GDM1 (cell line): ENCODE measurements at regions not wholly inside any gene's neighbourhood (a gene's known extent, or its start where the extent isn't known, plus 50 kb on each side); places are given as distances from the start of the nearest gene placed in this dataset.

Source experiments
- DNase-seq: peaks from one replicate; lab custom pipeline; 2025; lab: John Stamatoyannopoulos, UW

DNA sequence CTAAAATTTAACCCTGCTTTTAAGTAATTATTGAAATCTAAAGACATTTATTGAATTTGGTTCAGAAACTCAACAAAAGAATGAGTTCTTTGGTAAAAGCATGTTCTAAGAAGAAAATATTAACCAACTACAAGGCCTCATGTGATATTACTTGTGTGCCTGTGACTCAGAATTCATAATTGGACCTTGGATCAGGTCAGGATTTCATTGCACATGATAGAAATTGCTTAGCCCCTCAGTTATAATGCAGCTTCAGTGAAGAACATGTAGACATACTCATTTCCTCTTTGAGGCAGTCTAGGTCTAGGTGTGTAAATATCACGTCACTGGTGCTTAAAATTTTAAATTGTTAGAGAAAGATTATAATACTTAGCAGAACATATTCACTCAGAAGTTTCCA is 410.0 kb upstream of the SOX9 start:
- no peak for DNase-seq

DNA sequence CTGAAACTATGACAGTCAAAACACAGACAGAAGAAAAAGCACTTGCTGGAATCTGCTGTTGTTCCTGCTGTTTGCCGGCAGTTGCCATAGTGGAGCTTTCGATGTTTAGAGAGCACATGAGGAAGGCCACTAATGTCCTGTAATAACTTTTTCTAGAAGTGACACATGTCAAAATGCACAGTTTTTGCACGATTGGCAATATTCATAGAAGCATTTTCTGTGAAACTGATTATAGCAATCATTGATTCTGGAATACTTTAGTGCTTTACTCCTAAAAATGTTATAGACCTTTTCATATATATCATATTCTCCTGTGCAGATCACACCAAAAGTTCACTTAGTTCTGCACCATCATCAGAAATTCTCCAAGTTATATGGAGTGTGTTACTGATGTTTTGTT is 407.0 kb upstream of the SOX9 start:
- DNase-seq = no peak

DNA sequence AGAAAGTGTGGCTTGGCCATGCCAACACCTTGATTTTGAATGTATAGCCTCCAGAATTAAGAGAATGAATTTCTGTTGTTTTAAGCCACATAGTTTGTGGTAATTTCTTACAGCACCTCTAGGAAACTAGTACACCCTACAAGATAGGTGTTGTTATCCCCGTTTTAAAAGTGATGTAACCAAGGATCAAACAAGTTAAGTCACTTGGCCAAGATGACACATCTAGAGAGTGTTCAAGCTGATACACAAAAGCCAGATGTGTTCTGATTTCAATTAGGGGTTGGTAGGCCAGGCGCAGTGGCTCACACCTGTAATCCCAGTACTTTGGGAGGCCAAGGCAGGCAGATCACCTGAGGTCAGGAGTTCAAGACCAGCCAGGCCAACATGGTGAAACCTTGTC is 396.5 kb upstream of the SOX9 start:
- no peak for DNase-seq

DNA sequence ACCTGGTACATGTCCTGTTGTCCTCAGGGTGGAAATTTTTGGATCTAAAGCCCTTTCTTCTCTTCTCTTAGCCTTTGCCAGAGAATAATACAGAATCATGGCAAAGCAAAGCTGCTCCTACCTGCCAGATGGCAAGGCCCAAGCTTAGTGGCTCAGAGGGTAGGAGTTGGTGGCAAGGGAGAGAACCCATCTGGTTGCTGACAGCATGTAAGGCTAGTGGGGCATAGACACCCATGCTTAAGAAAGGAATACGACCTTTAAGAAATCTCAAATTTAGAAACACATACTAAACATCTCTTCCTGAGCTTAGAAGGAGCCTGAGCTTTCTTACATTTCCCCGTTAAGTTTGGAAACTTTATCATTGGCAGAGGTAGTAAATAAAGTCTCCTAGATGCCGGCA is 395.0 kb upstream of the SOX9 start:
- DNase-seq = no peak

DNA sequence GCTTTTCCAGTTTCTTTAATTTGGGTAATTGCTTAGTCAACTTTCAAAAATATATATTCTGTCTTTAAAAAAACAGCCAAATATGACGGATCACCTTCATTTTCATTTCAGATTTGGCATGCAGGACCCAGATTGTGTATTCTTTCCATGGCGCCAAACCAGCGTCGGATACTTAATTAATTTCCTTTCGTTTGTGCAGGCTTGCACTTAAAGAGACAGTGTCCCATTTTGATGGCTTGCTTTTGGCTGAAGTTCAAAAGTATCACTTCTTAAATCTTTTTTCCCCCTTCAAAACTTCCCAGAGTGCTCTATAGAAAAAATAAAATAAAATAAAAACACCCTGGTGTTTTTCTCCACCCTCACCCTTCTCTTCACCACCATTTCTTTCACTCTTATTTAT is 394.5 kb upstream of the SOX9 start:
- DNase-seq = no peak

DNA sequence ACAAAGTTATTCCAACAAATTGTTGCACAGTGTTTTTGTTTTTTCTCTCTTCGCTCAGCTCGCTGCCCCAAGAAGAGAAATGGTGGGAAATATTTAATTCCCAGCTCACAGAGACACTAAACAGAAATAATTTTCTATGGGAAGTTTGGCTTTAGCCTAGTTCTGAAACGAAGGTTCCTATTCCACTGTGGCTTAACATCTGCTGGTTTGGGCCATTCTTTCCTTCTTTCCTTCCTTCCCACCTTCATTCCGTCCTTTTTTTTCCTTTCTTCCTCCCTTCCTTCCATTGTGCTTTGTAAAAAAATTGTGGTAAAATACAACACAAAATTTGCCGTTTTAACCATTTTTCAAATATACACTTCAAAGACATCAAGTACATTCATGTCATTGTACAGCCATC is 393.5 kb upstream of the SOX9 start:
- DNase-seq = no peak

DNA sequence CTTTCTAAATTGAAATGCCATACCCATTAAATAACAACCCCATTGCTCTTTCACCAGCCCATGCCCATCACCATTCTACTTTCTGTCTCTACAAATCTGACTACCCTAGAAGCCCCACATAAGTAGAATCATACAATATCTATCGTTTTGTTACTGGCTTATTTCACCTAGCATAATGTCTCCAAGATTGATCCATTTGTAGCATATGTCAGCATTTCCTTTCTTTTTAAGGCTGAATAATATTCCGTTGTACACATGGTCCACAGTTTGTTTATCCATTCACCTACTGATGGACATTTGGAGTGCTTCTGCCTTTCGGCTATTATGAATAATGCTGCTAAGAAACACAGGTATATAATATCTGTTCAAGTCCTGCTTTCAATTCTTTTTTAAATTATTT is 393.1 kb upstream of the SOX9 start:
- no peak for DNase-seq

DNA sequence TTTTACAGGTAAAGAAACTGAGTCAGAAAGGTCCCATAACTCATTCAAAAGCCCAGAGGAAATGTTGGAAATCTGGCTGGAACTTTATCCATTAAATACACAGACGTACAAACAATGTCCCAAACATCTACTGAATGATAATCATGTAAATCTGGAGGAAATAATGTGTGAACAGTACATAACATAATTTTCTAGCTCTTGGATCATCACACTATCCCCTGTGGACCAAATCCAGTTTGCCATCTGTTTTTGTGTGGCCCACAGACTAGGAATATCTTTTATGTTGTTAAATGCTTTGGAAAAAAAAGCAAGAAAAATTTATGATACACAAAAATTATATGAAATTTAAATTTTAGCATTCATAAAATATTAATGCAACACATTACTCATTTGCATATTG is 389.9 kb upstream of the SOX9 start:
- DNase-seq = no peak

DNA sequence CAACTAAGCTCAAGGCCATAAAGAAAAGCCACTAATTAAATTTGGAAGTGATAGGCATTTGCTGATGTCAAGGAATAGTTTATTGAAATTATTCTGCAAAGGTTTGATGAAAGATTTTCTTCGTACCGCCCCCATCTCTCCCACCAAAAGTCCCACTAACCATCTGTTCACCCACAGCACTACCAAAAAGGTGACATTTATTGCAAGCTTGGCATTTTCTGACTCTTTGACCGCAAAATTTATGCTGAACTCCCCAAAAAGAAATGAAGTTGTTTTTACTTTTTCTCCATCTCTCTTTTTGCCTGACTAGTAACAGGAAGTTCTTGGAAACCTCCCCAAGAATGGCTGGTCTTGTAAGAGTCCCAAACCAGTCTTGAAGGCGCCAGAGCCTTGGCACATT is 384.9 kb upstream of the SOX9 start:
- DNase-seq = no peak

DNA sequence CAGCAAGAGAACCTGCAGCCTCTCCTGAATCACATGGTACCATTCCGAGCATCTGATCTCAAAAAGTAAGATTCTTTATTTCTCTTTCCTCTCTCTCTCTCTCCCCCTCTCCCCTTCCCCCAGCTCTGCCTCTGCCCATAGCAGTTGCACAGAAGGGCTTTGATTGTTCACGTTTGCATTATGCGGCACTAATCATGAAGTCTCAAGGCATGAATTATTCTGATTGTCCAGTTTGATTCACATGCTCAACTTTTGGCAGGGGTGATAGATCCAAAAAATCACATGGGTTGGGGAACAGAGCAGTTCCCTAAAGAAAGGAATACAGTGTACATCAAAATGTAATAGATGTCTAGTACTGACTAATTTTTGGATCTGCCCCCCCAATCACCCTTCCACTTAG is 380.0 kb upstream of the SOX9 start:
- DNase-seq = no peak

DNA sequence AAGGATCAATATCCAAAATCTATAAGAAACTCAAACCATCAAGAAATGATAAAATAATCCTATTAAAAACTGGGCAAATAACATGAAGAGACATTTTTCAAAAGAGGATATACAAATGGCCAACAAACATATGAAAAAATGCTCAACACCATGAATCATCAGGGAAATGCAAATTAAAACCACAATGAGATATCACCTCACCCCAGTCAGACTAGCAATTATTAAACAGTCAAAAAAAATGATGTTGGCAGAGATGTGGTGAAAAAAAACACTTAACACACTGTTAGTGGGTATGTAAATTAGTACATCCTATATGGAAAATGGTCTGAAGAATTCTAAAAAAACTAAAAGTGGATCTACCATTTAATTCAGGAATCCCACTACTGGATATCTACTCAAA is 379.0 kb upstream of the SOX9 start:
- no peak for DNase-seq

DNA sequence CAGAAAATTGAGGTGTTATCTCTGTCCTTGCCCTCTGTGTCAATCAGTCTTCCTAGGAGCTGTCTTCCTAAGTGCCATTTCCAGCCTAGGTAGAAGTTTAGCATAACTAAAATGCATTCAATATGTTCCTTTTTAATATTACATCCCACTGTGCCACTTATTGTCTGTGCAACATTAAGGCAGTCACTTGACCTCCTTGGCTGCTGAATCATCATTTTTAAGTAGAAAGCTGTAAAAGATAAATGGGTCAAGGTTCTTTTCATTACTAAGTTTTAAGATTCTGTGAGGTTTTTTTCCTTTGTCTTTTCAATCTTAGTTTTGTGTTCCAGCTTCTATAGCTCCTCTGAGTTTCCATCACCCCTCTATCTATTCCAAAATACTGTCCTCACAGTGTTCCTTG is 371.9 kb upstream of the SOX9 start:
- DNase-seq = no peak

DNA sequence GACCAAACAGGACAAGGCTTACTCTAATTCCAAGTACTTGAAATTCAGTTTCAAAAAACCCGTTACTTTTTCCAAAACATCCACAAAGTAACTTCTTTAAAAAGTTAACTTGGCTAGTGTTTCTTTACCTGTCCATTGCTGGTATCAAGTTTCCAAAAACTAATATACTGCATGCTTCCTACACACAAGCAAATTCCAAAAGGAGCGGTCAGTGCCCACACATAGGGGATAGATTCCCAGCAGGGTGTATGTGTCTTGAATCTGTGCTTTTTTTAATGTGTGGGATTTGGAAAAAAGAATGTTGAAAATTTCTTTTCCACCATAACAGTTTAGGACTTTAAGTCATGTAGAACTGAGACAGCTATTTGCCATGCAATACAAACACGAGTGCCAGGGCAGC is 367.8 kb upstream of the SOX9 start:
- no peak for DNase-seq

DNA sequence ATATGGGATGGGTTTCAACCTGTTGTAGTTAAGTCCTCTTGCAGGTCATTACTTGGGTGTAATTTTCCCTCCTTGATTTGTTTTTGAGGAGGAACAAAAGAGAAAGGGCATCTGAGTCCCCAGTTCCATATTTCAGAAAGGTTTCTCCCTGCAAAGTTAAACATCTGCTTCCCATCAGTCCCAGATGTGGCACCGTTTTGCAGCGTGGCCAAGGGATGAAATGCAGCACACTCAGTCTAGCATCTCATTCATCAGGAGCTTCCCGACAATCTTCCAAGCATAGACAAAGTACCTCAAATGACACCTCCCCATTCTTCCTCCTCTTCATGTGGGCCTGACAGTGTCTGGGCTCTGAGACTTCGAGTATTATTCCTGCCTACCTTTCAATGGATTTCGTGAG is 363.7 kb upstream of the SOX9 start:
- DNase-seq = no peak

DNA sequence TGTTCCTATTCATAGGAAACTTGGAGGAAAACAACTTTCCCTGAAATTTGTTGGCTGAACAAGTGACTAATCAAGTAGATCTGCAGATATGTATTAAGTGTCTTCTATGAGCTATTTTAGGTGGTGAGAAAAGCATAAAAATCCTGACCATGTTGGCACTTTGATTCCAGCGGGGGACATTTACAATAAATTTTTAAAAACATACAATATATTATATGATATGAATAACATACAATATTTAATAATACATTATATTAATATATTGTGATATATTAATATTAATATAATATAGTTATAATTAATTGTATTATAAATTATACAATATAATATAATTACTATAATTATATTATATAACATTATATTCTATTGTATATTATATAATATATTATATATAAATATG is 362.9 kb upstream of the SOX9 start:
- no peak for DNase-seq

DNA sequence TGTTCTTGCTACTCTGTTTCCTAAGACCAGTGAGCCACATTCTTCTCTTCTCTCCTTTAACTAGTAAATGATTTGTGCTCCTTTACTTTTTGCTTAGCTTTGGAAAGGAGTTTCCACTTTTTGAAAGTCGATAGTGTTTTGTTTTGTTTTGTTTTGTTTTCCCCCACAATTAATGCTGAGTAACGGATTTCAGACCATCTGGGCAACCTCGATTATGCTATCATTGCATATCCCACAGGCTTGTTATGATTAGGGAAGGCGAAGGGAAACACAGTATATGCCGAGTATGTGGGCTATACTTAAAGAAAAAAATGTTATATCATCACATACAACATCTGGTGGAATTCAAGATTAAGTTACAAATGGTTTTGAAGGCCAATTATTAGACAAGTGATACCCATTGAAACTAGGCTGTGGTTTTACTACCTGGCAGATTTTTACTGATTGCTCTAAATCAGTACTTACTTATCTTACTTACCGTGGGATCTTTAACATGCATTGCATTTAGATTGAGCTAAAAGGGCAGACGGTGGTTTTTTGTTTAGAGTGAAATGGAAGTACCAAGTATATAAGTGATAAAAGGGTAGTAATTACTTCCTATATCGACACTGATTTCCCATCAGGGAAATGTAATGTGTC is 361.3 kb upstream of the SOX9 start:
- DNase-seq = no peak

DNA sequence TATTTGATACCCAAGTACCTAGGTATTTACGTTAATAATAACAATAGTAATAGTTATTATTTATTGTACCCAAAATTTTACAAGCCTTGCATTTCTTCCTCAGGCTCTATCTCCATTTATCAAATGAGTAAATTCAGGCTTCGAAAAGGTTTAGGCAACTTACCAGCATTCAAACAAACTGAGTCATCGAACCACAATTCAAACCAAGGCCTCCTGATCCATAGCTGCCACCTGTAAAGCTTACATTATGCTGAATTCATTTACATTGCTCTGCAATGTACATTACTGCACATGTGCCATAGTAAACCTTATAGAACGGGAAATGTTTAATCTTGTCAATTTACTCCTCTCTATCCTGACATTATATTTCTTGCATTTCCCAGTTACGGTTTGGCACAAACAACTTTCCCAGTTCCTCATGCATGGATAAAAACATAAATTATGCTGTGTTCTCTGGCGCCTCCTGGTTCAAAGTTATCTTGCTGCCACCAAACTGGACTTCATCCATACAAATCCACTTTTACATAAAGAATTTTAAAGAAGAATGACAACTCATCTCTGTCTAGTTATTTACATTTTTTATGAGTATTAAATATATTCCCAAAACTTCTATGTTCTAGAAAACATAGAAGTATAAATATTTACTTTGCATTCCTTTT is 360.6 kb upstream of the SOX9 start:
- DNase-seq = no peak

DNA sequence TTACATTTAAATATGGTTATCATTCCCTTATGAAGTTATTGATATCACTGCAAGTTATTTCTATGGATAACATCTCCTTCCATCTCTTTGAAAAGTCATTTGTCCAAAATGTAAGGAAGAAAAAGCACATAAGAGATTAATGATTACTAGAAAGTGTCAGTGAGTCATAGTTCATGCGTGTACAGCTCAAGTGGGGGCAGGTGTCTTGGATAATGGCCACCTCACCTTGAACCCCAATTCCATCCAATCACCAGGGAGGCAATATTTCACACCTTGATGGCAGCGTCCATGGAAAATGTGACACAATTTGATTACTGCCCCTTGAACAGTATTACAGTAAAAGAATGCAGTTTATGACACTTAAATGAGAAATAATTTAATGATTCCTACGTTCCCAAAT is 358.3 kb upstream of the SOX9 start:
- no peak for DNase-seq

DNA sequence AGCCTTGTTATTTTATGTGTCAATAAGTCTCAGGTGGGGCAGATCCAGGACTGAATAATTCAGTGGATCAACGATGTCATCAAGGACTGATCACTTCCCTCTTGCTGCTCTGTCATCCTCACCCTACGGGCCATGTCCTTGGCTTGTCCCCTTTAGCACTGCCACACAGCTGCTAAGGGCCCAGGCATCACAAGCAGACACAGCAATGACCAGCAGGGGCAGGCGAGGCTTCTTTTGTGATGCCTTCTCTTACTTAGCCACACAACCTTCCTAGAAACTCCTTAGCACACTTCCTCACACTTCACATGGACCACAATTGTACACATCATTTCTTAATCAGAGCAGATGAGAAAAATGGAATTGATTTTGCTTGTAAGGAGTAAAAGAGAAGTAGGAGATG is 356.3 kb upstream of the SOX9 start:
- DNase-seq = no peak

DNA sequence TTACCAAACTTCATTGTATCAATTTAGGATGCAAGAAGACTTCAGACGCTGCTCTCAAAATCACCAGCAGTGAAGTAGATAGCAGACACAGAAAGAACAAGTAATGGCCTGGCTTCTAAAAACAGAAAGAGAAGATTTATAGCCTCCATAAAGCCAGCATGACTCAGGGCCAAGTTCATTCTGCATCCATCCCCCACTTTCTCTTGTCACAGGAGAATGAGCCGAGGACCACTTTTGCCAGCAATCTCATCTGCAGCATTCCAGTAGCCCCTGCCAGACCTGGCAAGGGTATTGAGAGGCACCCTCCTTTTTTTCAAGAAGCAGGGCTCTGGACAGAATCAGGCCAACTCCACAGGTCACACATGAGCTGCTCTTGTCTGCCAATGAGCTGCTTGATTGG is 355.4 kb upstream of the SOX9 start:
- DNase-seq = no peak

DNA sequence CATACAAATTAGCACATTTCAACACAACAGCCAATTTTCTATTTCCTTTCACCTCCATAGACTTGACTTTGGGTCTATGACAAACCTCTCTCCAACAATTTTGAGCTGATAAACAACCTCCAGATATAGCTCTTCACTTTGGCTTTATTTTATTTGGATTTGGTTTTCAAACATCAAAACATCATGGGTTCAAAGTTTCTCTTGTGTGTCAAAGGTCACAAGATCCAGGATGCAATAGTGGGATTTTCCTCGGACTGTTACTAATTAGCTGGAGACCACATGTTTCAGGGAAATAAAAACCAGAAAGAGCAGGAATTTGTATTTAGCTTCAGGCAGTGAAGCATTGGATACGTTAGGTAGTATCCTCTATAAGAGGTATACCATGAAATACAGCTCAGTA is 351.0 kb upstream of the SOX9 start:
- no peak for DNase-seq

DNA sequence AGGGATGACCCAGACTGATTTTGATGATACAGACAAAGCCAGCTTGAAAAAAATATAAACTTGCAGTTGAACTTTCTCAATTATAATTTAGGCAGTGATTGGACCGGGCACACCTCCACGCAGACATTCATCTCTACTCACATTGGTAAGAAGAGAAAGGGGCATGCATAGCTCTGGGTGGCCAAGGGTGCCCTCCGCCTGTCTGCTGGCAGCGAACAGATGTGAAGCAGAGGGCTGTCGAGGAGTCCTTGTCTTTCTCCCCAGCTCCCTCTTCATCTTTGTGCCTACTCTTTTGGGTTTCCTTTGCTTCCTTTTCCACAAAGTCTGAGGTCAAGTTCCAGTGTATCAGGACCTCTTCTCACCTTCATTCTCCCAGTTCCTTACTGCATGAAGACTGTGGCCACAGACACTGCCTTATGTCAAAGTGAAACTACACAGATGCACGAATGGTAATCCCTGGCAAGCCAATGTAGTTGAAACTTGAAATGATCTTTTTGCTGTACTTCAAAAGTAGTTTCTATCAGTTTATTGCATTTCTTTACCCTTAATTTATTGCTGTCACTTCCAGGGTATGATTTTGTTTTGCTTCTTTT is 343.7 kb upstream of the SOX9 start:
- DNase-seq = no peak

DNA sequence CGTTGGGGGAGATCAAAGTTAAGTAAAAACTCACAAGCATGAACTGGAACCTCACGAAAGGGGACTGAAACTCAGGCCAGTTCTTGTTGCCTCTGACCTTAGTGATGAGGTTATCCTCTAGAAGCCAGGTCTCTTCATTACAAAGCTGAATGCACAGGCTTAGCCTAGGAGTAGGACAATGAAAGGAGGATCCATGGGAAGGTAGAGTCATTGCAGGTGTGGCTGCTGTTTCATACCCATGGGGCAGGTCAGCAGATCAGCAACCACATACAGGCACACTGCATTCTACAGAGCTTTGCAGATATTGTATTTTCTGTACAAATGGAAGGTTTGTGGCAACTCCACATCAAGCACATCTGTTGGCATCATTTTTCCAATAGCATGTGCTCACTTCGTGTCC is 341.3 kb upstream of the SOX9 start:
- no peak for DNase-seq

DNA sequence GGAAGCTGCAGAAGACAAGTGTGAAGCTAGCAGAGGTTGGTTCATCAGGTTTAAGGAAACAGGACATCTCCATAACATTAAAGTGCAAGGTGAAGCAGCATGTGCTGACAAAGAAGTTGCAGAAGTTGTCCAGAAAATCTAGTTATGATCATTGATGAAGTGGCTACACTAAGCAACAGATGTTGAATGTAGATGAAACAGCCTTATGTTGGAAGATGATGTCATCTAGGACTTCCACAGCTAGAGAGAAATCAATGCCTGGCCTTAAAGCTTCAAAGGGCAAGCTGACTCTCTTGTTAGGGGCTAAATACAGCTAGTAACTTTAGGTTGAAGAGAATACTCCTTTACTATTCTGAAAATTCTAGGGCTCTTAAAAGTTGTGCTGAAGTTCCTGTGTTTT is 340.2 kb upstream of the SOX9 start:
- no peak for DNase-seq
